ENCODE measurements at regions not wholly inside any gene's neighbourhood (a gene's known extent, or its start where the extent isn't known, plus 50 kb on each side); places are given as distances from the start of the nearest gene placed in this dataset.
A peak's percentile ranks its signal among the peaks of the same experiment; 100 is the strongest.
"Not testable (repeated sequence)": the region's sequence is repeated elsewhere in the genome, so short reads cannot be mapped to it uniquely, and the experiment has no call there.

- no peak for DNase-seq (ENCODE audit: low read depth in 3 of 3)
Observed at GRCh38 chr3:34626699-34627098, 828.3 kb downstream of the PDCD6IP start.

GRCh38 chr3:34634939-34635338 is 836.5 kb downstream of the PDCD6IP start:
- no peak for DNase-seq (ENCODE audit: low read depth in 3 of 3)

- DNase-seq (ENCODE audit: low read depth in 3 of 3) = no peak
Observed at GRCh38 chr3:34635352-34635850, 837.0 kb downstream of the PDCD6IP start.

- DNase-seq (ENCODE audit: low read depth in 3 of 3) = no peak
Observed at GRCh38 chr3:34646911-34647460, 848.6 kb downstream of the PDCD6IP start.

- no peak for DNase-seq (ENCODE audit: low read depth in 3 of 3)
Observed at GRCh38 chr3:34650131-34650530, 851.7 kb downstream of the PDCD6IP start.

GRCh38 chr3:34668915-34669314 is 870.5 kb downstream of the PDCD6IP start:
- no peak for DNase-seq (ENCODE audit: low read depth in 3 of 3)

GRCh38 chr3:34669490-34669889 is 871.1 kb downstream of the PDCD6IP start:
- no peak for DNase-seq (ENCODE audit: low read depth in 3 of 3)

- DNase-seq (ENCODE audit: low read depth in 3 of 3) = no peak
Observed at GRCh38 chr3:34675383-34676120, 877.1 kb downstream of the PDCD6IP start.

- no peak for DNase-seq (ENCODE audit: low read depth in 3 of 3)
Observed at GRCh38 chr3:34676436-34676835, 878.0 kb downstream of the PDCD6IP start.

GRCh38 chr3:34678575-34678974 is 880.1 kb downstream of the PDCD6IP start:
- DNase-seq (ENCODE audit: low read depth in 3 of 3) = no peak

GRCh38 chr3:34679055-34679454 is 880.6 kb downstream of the PDCD6IP start:
- not testable (repeated sequence) for DNase-seq (ENCODE audit: low read depth in 3 of 3)

- DNase-seq (ENCODE audit: low read depth in 3 of 3) = peak in 1 of 3 experiments; percentile 27
Observed at GRCh38 chr3:34683851-34684250, 885.4 kb downstream of the PDCD6IP start.

GRCh38 chr3:34686541-34686940 is 888.1 kb downstream of the PDCD6IP start:
- DNase-seq (ENCODE audit: low read depth in 3 of 3) = no peak

GRCh38 chr3:34687671-34688070 is 889.2 kb downstream of the PDCD6IP start:
- DNase-seq (ENCODE audit: low read depth in 3 of 3) = no peak

- DNase-seq (ENCODE audit: low read depth in 3 of 3) = no peak
Observed at GRCh38 chr3:34696831-34697230, 898.4 kb downstream of the PDCD6IP start.

- DNase-seq (ENCODE audit: low read depth in 3 of 3) = no peak
Observed at GRCh38 chr3:34703053-34703452, 904.6 kb downstream of the PDCD6IP start.

GRCh38 chr3:34724916-34725499 is 914.3 kb upstream of the ARPP21 start:
- DNase-seq (ENCODE audit: low read depth in 3 of 3) = no peak

- DNase-seq (ENCODE audit: low read depth in 3 of 3) = no peak
Observed at GRCh38 chr3:34725774-34726173, 913.6 kb upstream of the ARPP21 start.

- no peak for DNase-seq (ENCODE audit: low read depth in 3 of 3)
Observed at GRCh38 chr3:34727700-34728099, 911.6 kb upstream of the ARPP21 start.

- no peak for DNase-seq (ENCODE audit: low read depth in 3 of 3)
Observed at GRCh38 chr3:34742151-34742550, 897.2 kb upstream of the ARPP21 start.

GRCh38 chr3:34758630-34759261 is 880.6 kb upstream of the ARPP21 start:
- no peak for DNase-seq (ENCODE audit: low read depth in 3 of 3)

GRCh38 chr3:34777386-34777785 is 861.9 kb upstream of the ARPP21 start:
- DNase-seq (ENCODE audit: low read depth in 3 of 3) = no peak

- no peak for DNase-seq (ENCODE audit: low read depth in 3 of 3)
Observed at GRCh38 chr3:34779092-34779491, 860.2 kb upstream of the ARPP21 start.
